ENCODE measurements at regions not wholly inside any gene's neighbourhood (a gene's known extent, or its start where the extent isn't known, plus 50 kb on each side); places are given as distances from the start of the nearest gene placed in this dataset.

- H3K4me3 Mint-ChIP-seq = no peak overlapping the region
- Histone ChIP-seq H3K36me3 (ENCODE audit: control insufficient read depth in 2 of 2, extremely low read depth in 1 of 2, insufficient read depth in 1 of 2, low read length in 1 of 2) (no peaks in the 10 kb centered on the region), H3K4me1 (ENCODE audit: control insufficient read depth in 1 of 2, extremely low read depth in 1 of 2, insufficient read depth in 2 of 2, low read length in 2 of 2) (peaks cover 0 to 8% of the 10 kb centered on the region in 2 experiments), H3K9me3 (no peaks in the 10 kb centered on the region), H3K27me3 (replicated peaks in 1 of 2; ENCODE audit: control insufficient read depth in 2 of 2, extremely low read depth in 1 of 2, insufficient read depth in 2 of 2, low read length in 1 of 2) (peaks cover 0 to 34% of the 10 kb centered on the region in 2 experiments), H3K27ac (ENCODE audit: low read length) (no peak overlapping the region), H3K4me3 (ENCODE audit: control insufficient read depth in 1 of 2, extremely low read depth in 1 of 2, low read length in 1 of 2) (no peak overlapping the region)
- no peaks in the 10 kb centered on the region for H3K9me3 Mint-ChIP-seq
- 93% methylated on average over 6 of the region's 8 CpGs for WGBS (ENCODE audit: insufficient coverage)
- ChIA-PET CTCF (no interaction called here), POLR2A (no interaction called here)
- ATAC-seq (replicated peaks in 1 of 4) (no peak), DNase-seq (no peak)
- peaks cover 0 to 13% (median 2%) of the 10 kb centered on the region in 3 donors for H3K4me1 Mint-ChIP-seq
- peaks cover 21 to 24% of the 10 kb centered on the region in 2 donors for H3K27me3 Mint-ChIP-seq
- H3K36me3 Mint-ChIP-seq = no peaks in the 10 kb centered on the region
- no peak overlapping the region for H3K27ac Mint-ChIP-seq
Measured at GRCh38 chr3:193873426-193874201, 262.3 kb upstream of the HES1 start.

GRCh38 chr3:193874512-193874911, 261.4 kb upstream of the HES1 start:
- no peaks in the 10 kb centered on the region for H3K9me3 ChIP-seq
- POLR2A ChIA-PET = no interaction called here
- CTCF ChIA-PET = no interaction called here
- H3K4me1 Mint-ChIP-seq = peaks cover 0 to 11% (median 0%) of the 10 kb centered on the region in 3 donors
- no peak overlapping the region for H3K4me3 Mint-ChIP-seq
- WGBS (ENCODE audit: insufficient coverage) = 73% methylated on average over 7 of the region's 7 CpGs
- no peak for ATAC-seq (replicated peaks in 1 of 4)
- no peak overlapping the region for H3K27ac Mint-ChIP-seq
- no peak for DNase-seq
- H3K27me3 Mint-ChIP-seq = peaks cover 18 to 23% of the 10 kb centered on the region in 2 donors
- peaks cover 0 to 27% of the 10 kb centered on the region in 2 experiments for H3K27me3 ChIP-seq (replicated peaks in 1 of 2; ENCODE audit: control insufficient read depth in 2 of 2, extremely low read depth in 1 of 2, insufficient read depth in 2 of 2, low read length in 1 of 2)
- peaks cover 0 to 6% of the 10 kb centered on the region in 2 experiments for H3K4me1 ChIP-seq (ENCODE audit: control insufficient read depth in 1 of 2, extremely low read depth in 1 of 2, insufficient read depth in 2 of 2, low read length in 2 of 2)
- no peaks in the 10 kb centered on the region for H3K36me3 Mint-ChIP-seq
- no peaks in the 10 kb centered on the region for H3K9me3 Mint-ChIP-seq
- no peak overlapping the region for H3K4me3 ChIP-seq (ENCODE audit: control insufficient read depth in 1 of 2, extremely low read depth in 1 of 2, low read length in 1 of 2)
- H3K36me3 ChIP-seq (ENCODE audit: control insufficient read depth in 2 of 2, extremely low read depth in 1 of 2, insufficient read depth in 1 of 2, low read length in 1 of 2) = no peaks in the 10 kb centered on the region
- H3K27ac ChIP-seq (ENCODE audit: low read length) = no peak overlapping the region

- Mint-ChIP-seq H3K9me3 (no peaks in the 10 kb centered on the region), H3K4me1 (peaks cover 0 to 5% (median 0%) of the 10 kb centered on the region in 3 donors), H3K27me3 (peaks cover 16 to 20% of the 10 kb centered on the region in 2 donors), H3K27ac (no peak overlapping the region), H3K36me3 (no peaks in the 10 kb centered on the region), H3K4me3 (no peak overlapping the region)
- CTCF ChIA-PET = no interaction called here
- Histone ChIP-seq H3K27me3 (replicated peaks in 1 of 2; ENCODE audit: control insufficient read depth in 2 of 2, extremely low read depth in 1 of 2, insufficient read depth in 2 of 2, low read length in 1 of 2) (peaks cover 0 to 23% of the 10 kb centered on the region in 2 experiments), H3K27ac (ENCODE audit: low read length) (no peak overlapping the region), H3K4me3 (ENCODE audit: control insufficient read depth in 1 of 2, extremely low read depth in 1 of 2, low read length in 1 of 2) (no peak overlapping the region), H3K9me3 (no peaks in the 10 kb centered on the region), H3K36me3 (ENCODE audit: control insufficient read depth in 2 of 2, extremely low read depth in 1 of 2, insufficient read depth in 1 of 2, low read length in 1 of 2) (no peaks in the 10 kb centered on the region), H3K4me1 (ENCODE audit: control insufficient read depth in 1 of 2, extremely low read depth in 1 of 2, insufficient read depth in 2 of 2, low read length in 2 of 2) (no peaks in the 10 kb centered on the region)
- ATAC-seq (replicated peaks in 1 of 4) (no peak), DNase-seq (no peak)
- WGBS (ENCODE audit: insufficient coverage) = 95% methylated on average over 3 of the region's 5 CpGs
- POLR2A ChIA-PET = no interaction called here
Measured at GRCh38 chr3:193874997-193875593, 260.9 kb upstream of the HES1 start.

- Histone ChIP-seq H3K27me3 (replicated peaks in 1 of 2; ENCODE audit: control insufficient read depth in 2 of 2, extremely low read depth in 1 of 2, insufficient read depth in 2 of 2, low read length in 1 of 2) (peaks cover 0 to 17% of the 10 kb centered on the region in 2 experiments), H3K9me3 (no peaks in the 10 kb centered on the region), H3K4me3 (ENCODE audit: control insufficient read depth in 1 of 2, extremely low read depth in 1 of 2, low read length in 1 of 2) (no peak overlapping the region), H3K4me1 (ENCODE audit: control insufficient read depth in 1 of 2, extremely low read depth in 1 of 2, insufficient read depth in 2 of 2, low read length in 2 of 2) (no peaks in the 10 kb centered on the region), H3K36me3 (ENCODE audit: control insufficient read depth in 2 of 2, extremely low read depth in 1 of 2, insufficient read depth in 1 of 2, low read length in 1 of 2) (no peaks in the 10 kb centered on the region), H3K27ac (ENCODE audit: low read length) (no peak overlapping the region)
- Mint-ChIP-seq H3K4me3 (no peak overlapping the region), H3K9me3 (no peaks in the 10 kb centered on the region), H3K4me1 (no peaks in the 10 kb centered on the region), H3K36me3 (no peaks in the 10 kb centered on the region), H3K27me3 (peaks cover 11 to 15% of the 10 kb centered on the region in 2 donors), H3K27ac (no peak overlapping the region)
- no peak for DNase-seq
- WGBS (ENCODE audit: insufficient coverage) = 64% methylated on average over 1 of the region's 5 CpGs
- ATAC-seq (replicated peaks in 1 of 4) = no peak
- ChIA-PET CTCF (no interaction called here), POLR2A (no interaction called here)
Measured at GRCh38 chr3:193875601-193876321, 260.2 kb upstream of the HES1 start.

GRCh38 chr3:193879099-193879863, 256.7 kb upstream of the HES1 start:
- CTCF ChIA-PET = no interaction called here
- no peaks in the 10 kb centered on the region for H3K4me1 Mint-ChIP-seq
- H3K9me3 Mint-ChIP-seq = no peaks in the 10 kb centered on the region
- no peaks in the 10 kb centered on the region for H3K4me1 ChIP-seq (ENCODE audit: control insufficient read depth in 1 of 2, extremely low read depth in 1 of 2, insufficient read depth in 2 of 2, low read length in 2 of 2)
- H3K9me3 ChIP-seq = no peaks in the 10 kb centered on the region
- no peak overlapping the region for H3K27ac ChIP-seq (ENCODE audit: low read length)
- peaks cover 11 to 15% of the 10 kb centered on the region in 2 donors for H3K27me3 Mint-ChIP-seq
- H3K27ac Mint-ChIP-seq = no peak overlapping the region
- H3K4me3 Mint-ChIP-seq = no peak overlapping the region
- H3K27me3 ChIP-seq (replicated peaks in 1 of 2; ENCODE audit: control insufficient read depth in 2 of 2, extremely low read depth in 1 of 2, insufficient read depth in 2 of 2, low read length in 1 of 2) = peaks cover 0 to 18% of the 10 kb centered on the region in 2 experiments
- WGBS (ENCODE audit: insufficient coverage) = 67% methylated on average over 13 of the region's 13 CpGs
- POLR2A ChIA-PET = interaction anchor here in 1 of 2 donors (0.6 kb wide), 1 partner anchor 490 kb away, joined by 4 read pairs; no protein-coding TSS in a partner anchor
- no peaks in the 10 kb centered on the region for H3K36me3 ChIP-seq (ENCODE audit: control insufficient read depth in 2 of 2, extremely low read depth in 1 of 2, insufficient read depth in 1 of 2, low read length in 1 of 2)
- DNase-seq (no peak), ATAC-seq (replicated peaks in 1 of 4) (no peak)
- H3K4me3 ChIP-seq (ENCODE audit: control insufficient read depth in 1 of 2, extremely low read depth in 1 of 2, low read length in 1 of 2) = no peak overlapping the region
- H3K36me3 Mint-ChIP-seq = no peaks in the 10 kb centered on the region

- peaks cover 10 to 15% of the 10 kb centered on the region in 2 donors for H3K27me3 Mint-ChIP-seq
- no peaks in the 10 kb centered on the region for H3K4me1 Mint-ChIP-seq
- ChIA-PET POLR2A (no interaction called here), CTCF (no interaction called here)
- H3K9me3 Mint-ChIP-seq = no peaks in the 10 kb centered on the region
- H3K36me3 ChIP-seq (ENCODE audit: control insufficient read depth in 2 of 2, extremely low read depth in 1 of 2, insufficient read depth in 1 of 2, low read length in 1 of 2) = no peaks in the 10 kb centered on the region
- H3K27me3 ChIP-seq (replicated peaks in 1 of 2; ENCODE audit: control insufficient read depth in 2 of 2, extremely low read depth in 1 of 2, insufficient read depth in 2 of 2, low read length in 1 of 2) = peaks cover 0 to 18% of the 10 kb centered on the region in 2 experiments
- no peak overlapping the region for H3K4me3 Mint-ChIP-seq
- no peak for DNase-seq
- H3K36me3 Mint-ChIP-seq = no peaks in the 10 kb centered on the region
- no peak for ATAC-seq (replicated peaks in 1 of 4)
- WGBS (ENCODE audit: insufficient coverage) = no CpG with 5 or more reads among the region's 1 CpG
- H3K4me1 ChIP-seq (ENCODE audit: control insufficient read depth in 1 of 2, extremely low read depth in 1 of 2, insufficient read depth in 2 of 2, low read length in 2 of 2) = no peaks in the 10 kb centered on the region
- no peak overlapping the region for H3K27ac ChIP-seq (ENCODE audit: low read length)
- H3K4me3 ChIP-seq (ENCODE audit: control insufficient read depth in 1 of 2, extremely low read depth in 1 of 2, low read length in 1 of 2) = no peak overlapping the region
- H3K27ac Mint-ChIP-seq = no peak overlapping the region
- H3K9me3 ChIP-seq = no peaks in the 10 kb centered on the region
Measured at GRCh38 chr3:193879864-193880242, 256.1 kb upstream of the HES1 start.
